H1 (cell line): ENCODE measurements at regions not wholly inside any gene's neighbourhood (a gene's known extent, or its start where the extent isn't known, plus 50 kb on each side); places are given as distances from the start of the nearest gene placed in this dataset.

Experiments used
- CTCF ChIA-PET: fragments of 300-600 bp; sonication (Branson Sonifier 250); formaldehyde crosslinking; loops from one replicate; lab custom pipeline; 2021; ENCODE audit not compliant: partially characterized antibody; lab: Charles Lee
- POLR2A ChIA-PET: fragments of 300-600 bp; sonication (Branson Sonifier 250); formaldehyde crosslinking; loops from one replicate; lab custom pipeline; 2021; ENCODE audit warnings: inconsistent platforms; ENCODE audit not compliant: partially characterized antibody; lab: Charles Lee
- DNase-seq, 2 experiments: peaks; one replicate each; pipeline versions ENCODE4 v3.0.0 to v3.0.0-alpha.2; 2010 to 2022; ENCODE audit warnings: low spot score in 2 of 2, low read depth in 1 of 2, mixed read lengths in 1 of 2
- FAIRE-seq: peaks from 2 replicates; lab custom pipeline; 2011; peaks lifted over from hg19 to GRCh38; lab: Jason Lieb, UNC
- H2AFZ ChIP-seq: 2 replicates; pipeline ENCODE4 v1.8.1; 2012; ENCODE audit warnings: low read length, inconsistent platforms
- H2AK5ac ChIP-seq: 2 replicates; pipeline ENCODE4 v1.6.1; 2013; ENCODE audit warnings: low read depth, low read length
- H2BK120ac ChIP-seq: replicated peaks from 2 replicates; pipeline ENCODE3; 2013; ENCODE audit warnings: low read depth, low read length, inconsistent platforms
- H2BK12ac ChIP-seq: 2 replicates; pipeline ENCODE4 v1.6.1; 2013; ENCODE audit warnings: low read depth, low read length
- H2BK15ac ChIP-seq: 2 replicates; pipeline ENCODE4 v1.6.1; 2013; ENCODE audit warnings: low read length
- H2BK20ac ChIP-seq: 2 replicates; pipeline ENCODE4 v1.6.1; 2013; ENCODE audit warnings: low read length
- H2BK5ac ChIP-seq: 2 replicates; pipeline ENCODE4 v1.6.1; 2013; ENCODE audit warnings: low read depth, low read length
- H3K14ac ChIP-seq: 2 replicates; pipeline ENCODE4 v1.6.1; 2013; ENCODE audit warnings: inconsistent platforms; ENCODE audit not compliant: insufficient read length
- H3K18ac ChIP-seq: 2 replicates; pipeline ENCODE4 v1.6.1; 2013; ENCODE audit warnings: low read length; ENCODE audit errors: extremely low read depth
- H3K23ac ChIP-seq: 2 replicates; pipeline ENCODE4 v1.6.1; 2013; ENCODE audit warnings: inconsistent platforms; ENCODE audit not compliant: insufficient read length
- H3K23me2 ChIP-seq: 2 replicates; pipeline ENCODE4 v1.6.1; 2013; ENCODE audit warnings: low read depth, low read length
- H3K27ac ChIP-seq: 2 replicates; pipeline ENCODE4 v1.6.1; 2011; ENCODE audit warnings: low read depth, low read length, inconsistent platforms
- H3K27me3 ChIP-seq, 4 experiments: replicated peaks in 1 of 4; 1 replicate in 1 of 4; 2 replicates in 3 of 4; pipeline versions ENCODE4 v1.6.1 to v1.8.1; 2011 to 2013; ENCODE audit warnings: low read length in 3 of 4, mild to moderate bottlenecking in 3 of 4, inconsistent platforms in 2 of 4, mixed read lengths in 2 of 4, moderate library complexity in 1 of 4; ENCODE audit not compliant: control insufficient read depth in 3 of 4, insufficient read depth in 3 of 4; ENCODE audit errors: extremely low read depth in 1 of 4
- H3K36me3 ChIP-seq, 4 experiments: 2 replicates each; pipeline versions ENCODE4 v1.6.1 to v1.8.1; 2011 to 2013; ENCODE audit warnings: mild to moderate bottlenecking in 4 of 4, low read length in 3 of 4, moderate library complexity in 2 of 4, control low read depth in 1 of 4, inconsistent platforms in 1 of 4; ENCODE audit not compliant: insufficient read depth in 4 of 4, control insufficient read depth in 2 of 4
- H3K4ac ChIP-seq: replicated peaks from 2 replicates; pipeline ENCODE3; 2013; ENCODE audit warnings: low read length, low read depth, mixed read lengths, inconsistent platforms; ENCODE audit not compliant: insufficient read length
- H3K4me1 ChIP-seq, 4 experiments: replicated peaks in 1 of 4; 1 replicate in 1 of 4; 2 replicates in 3 of 4; pipeline versions ENCODE4 v1.6.1 to v1.8.1; 2011 to 2013; ENCODE audit warnings: low read length in 3 of 4, inconsistent platforms in 2 of 4, mixed read lengths in 1 of 4; ENCODE audit not compliant: insufficient read depth in 4 of 4, control insufficient read depth in 3 of 4
- H3K4me2 ChIP-seq, 2 experiments: 2 replicates each; pipeline versions ENCODE4 v1.6.1 to v1.8.1; 2011 to 2013; ENCODE audit warnings: low read depth in 2 of 2, low read length in 2 of 2, control low read depth in 1 of 2, inconsistent platforms in 1 of 2, mild to moderate bottlenecking in 1 of 2; ENCODE audit not compliant: insufficient read depth in 1 of 2
- H3K4me3 ChIP-seq, 4 experiments: fragments of 200-600, 300-600 bp in 1 of 4; sonication (generic), shearing (Covaris generic), sonication (Bioruptor Twin) in 1 of 4; 2 replicates each; pipeline versions ENCODE4 v1.5.1 to v1.8.1; 2011 to 2016; ENCODE audit warnings: low read length in 4 of 4, low read depth in 3 of 4, control low read depth in 2 of 4, inconsistent platforms in 2 of 4, mild to moderate bottlenecking in 2 of 4, mixed read lengths in 1 of 4, moderate library complexity in 1 of 4; ENCODE audit not compliant: insufficient read depth in 2 of 4; ENCODE audit errors: extremely low read depth in 1 of 4
- H3K56ac ChIP-seq: replicated peaks from 2 replicates; pipeline ENCODE3; 2013; ENCODE audit warnings: low read depth, mild to moderate bottlenecking, mixed read lengths, low read length, inconsistent platforms; ENCODE audit not compliant: insufficient read length
- H3K79me1 ChIP-seq: 2 replicates; pipeline ENCODE4 v1.6.1; 2013; ENCODE audit warnings: low read depth, low read length, control low read depth
- H3K79me2 ChIP-seq, 2 experiments: 2 replicates each; pipeline versions ENCODE4 v1.6.1 to v1.8.1; 2012 to 2013; ENCODE audit warnings: low read length in 2 of 2, mild to moderate bottlenecking in 2 of 2, inconsistent platforms in 1 of 2; ENCODE audit not compliant: insufficient read depth in 2 of 2, control insufficient read depth in 1 of 2
- H3K9ac ChIP-seq, 4 experiments: replicated peaks in 1 of 4; 1 replicate in 1 of 4; 2 replicates in 3 of 4; pipeline versions ENCODE4 v1.6.1 to v1.8.1; 2011 to 2013; ENCODE audit warnings: low read depth in 3 of 4, low read length in 3 of 4, control low read depth in 2 of 4, mild to moderate bottlenecking in 2 of 4, moderate library complexity in 2 of 4, inconsistent platforms in 1 of 4; ENCODE audit errors: extremely low read depth in 1 of 4
- H3K9me3 ChIP-seq, 2 experiments: 2 replicates each; pipeline versions ENCODE4 v1.6.1 to v1.8.1; 2012 to 2013; ENCODE audit warnings: mild to moderate bottlenecking in 2 of 2, moderate library complexity in 2 of 2, control low read depth in 1 of 2, inconsistent platforms in 1 of 2, low read depth in 1 of 2, low read length in 1 of 2, mixed read lengths in 1 of 2; ENCODE audit not compliant: insufficient read depth in 2 of 2
- H4K20me1 ChIP-seq, 2 experiments: replicated peaks in 1 of 2; 2 replicates each; pipeline versions ENCODE3 to v1.8.1; 2011 to 2013; ENCODE audit warnings: inconsistent platforms in 2 of 2, low read length in 2 of 2, mild to moderate bottlenecking in 1 of 2; ENCODE audit not compliant: insufficient read depth in 2 of 2, control insufficient read depth in 1 of 2
- H4K5ac ChIP-seq: 2 replicates; pipeline ENCODE4 v1.6.1; 2013; ENCODE audit warnings: low read length, low read depth, mixed read lengths, inconsistent platforms; ENCODE audit not compliant: insufficient read length
- H4K8ac ChIP-seq: 2 replicates; pipeline ENCODE4 v1.8.0; 2013; ENCODE audit warnings: mild to moderate bottlenecking, moderate library complexity, low read length, inconsistent platforms; ENCODE audit not compliant: insufficient read depth; ENCODE audit errors: extremely low read depth
- H4K91ac ChIP-seq: replicated peaks from 2 replicates; pipeline ENCODE3; 2013; ENCODE audit warnings: low read length, mixed read lengths, inconsistent platforms; ENCODE audit not compliant: insufficient read length
- CHD1 ChIP-seq: IDR thresholded peaks from 2 replicates; pipeline ENCODE4 v1.6.1; 2012; ENCODE audit warnings: low read depth, low read length, improper control_type of control experiment
- EGR1 ChIP-seq: IDR thresholded peaks from 2 replicates; pipeline ENCODE4 v1.6.1; 2011; ENCODE audit warnings: low read depth, low read length, borderline replicate concordance
- FOSL1 ChIP-seq: IDR thresholded peaks from 2 replicates; pipeline ENCODE4 v1.6.1; 2011; ENCODE audit warnings: mild to moderate bottlenecking, low read depth, low read length, moderate library complexity; ENCODE audit not compliant: insufficient read depth
- HDAC6 ChIP-seq: IDR thresholded peaks from one replicate; pipeline ENCODE4 v1.7.1; 2012; ENCODE audit warnings: low read depth, mild to moderate bottlenecking, inconsistent platforms, low read length, moderate library complexity
- WGBS, 2 experiments: shearing (Covaris generic) in 1 of 2; methylation state at CpG; one replicate each; pipeline versions ENCODE4 v1.1.6 to v1.1.7; 2013 to 2015; ENCODE audit warnings: low lambda C conversion rate in 2 of 2, mixed read lengths in 2 of 2, inconsistent platforms in 1 of 2, low coverage in 1 of 2, missing lambda C conversion rate in 1 of 2; ENCODE audit not compliant: insufficient replicate concordance in 2 of 2, insufficient coverage in 1 of 2, insufficient read length in 1 of 2; ENCODE audit errors: extremely low coverage in 1 of 2, missing lambda C conversion rate in 1 of 2; 5-methylcytosine and 5-hydroxymethylcytosine counted together

DNA sequence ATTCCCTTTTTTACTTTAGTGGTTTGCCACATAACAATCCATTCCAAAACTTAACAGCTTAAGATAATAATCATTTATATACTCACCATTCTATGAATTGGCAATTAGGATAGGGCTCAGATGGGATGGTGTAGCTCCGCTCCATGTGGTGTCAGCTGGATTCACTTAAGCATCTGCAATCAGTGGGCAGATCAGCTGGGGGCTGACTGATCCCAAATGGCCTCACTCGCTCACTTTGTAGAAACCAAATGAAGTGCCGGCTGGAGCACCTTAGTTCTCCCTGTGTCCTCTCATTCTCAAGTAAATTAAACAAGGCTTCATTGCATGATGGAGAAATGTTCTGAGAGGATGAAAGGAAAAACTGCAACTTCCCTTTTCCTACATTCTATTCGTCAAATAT lies 161.4 kb downstream of the WT1 start:
- H2AFZ ChIP-seq = no peak overlapping the region
- no peaks in the 10 kb centered on the region for H3K9me3 ChIP-seq
- no peak overlapping the region for H4K91ac ChIP-seq
- no peak overlapping the region for H3K14ac ChIP-seq
- H3K4ac ChIP-seq = no peak overlapping the region
- FAIRE-seq (no peak), DNase-seq (no peak)
- H3K27ac ChIP-seq = no peak overlapping the region
- no peak overlapping the region for H2BK120ac ChIP-seq
- no peaks in the 10 kb centered on the region for H3K27me3 ChIP-seq
- no peak overlapping the region for H3K18ac ChIP-seq
- H3K4me2 ChIP-seq = no peak overlapping the region
- no peak overlapping the region for H3K56ac ChIP-seq
- H3K23ac ChIP-seq = no peak overlapping the region
- H2BK5ac ChIP-seq = no peak overlapping the region
- no peak overlapping the region for H2AK5ac ChIP-seq
- H3K4me1 ChIP-seq = no peaks in the 10 kb centered on the region
- H2BK15ac ChIP-seq = no peak overlapping the region
- no peaks in the 10 kb centered on the region; the same call in 1 of the 2 replicates for H3K23me2 ChIP-seq
- no peak overlapping the region for H4K8ac ChIP-seq
- H2BK12ac ChIP-seq = no peak overlapping the region
- 80% methylated on average over 4 of the region's 4 CpGs; no CpG with 5 or more reads in 1 of the 2 experiments for WGBS, 2 experiments
- H4K20me1 ChIP-seq = no peaks in the 10 kb centered on the region
- no peaks in the 10 kb centered on the region for H3K79me2 ChIP-seq
- H3K9ac ChIP-seq = no peak overlapping the region
- no peak overlapping the region for H2BK20ac ChIP-seq
- ChIA-PET POLR2A (no interaction called here), CTCF (interaction anchor here (0.5 kb wide), 1 partner anchor 16 kb away, joined by 3 read pairs; no protein-coding TSS in a partner anchor)
- H3K36me3 ChIP-seq = no peaks in the 10 kb centered on the region
- no peaks in the 10 kb centered on the region for H3K79me1 ChIP-seq
- no peak overlapping the region for H4K5ac ChIP-seq
- no peak overlapping the region for H3K4me3 ChIP-seq
- no peak for TF ChIP-seq HDAC6
- no peak for TF ChIP-seq EGR1
- no peak for TF ChIP-seq FOSL1
- TF ChIP-seq CHD1 = no peak
